Uterus (tissue), 2 donors: ENCODE measurements at regions not wholly inside any gene's neighbourhood (a gene's known extent, or its start where the extent isn't known, plus 50 kb on each side); places are given as distances from the start of the nearest gene placed in this dataset.

Source experiments
- CTCF ChIP-seq, 4 experiments: fragments of 200-600 bp in 2 of 4; fragments of 450-650 bp in 2 of 4; sonication (generic) in 2 of 4; IDR thresholded peaks; one replicate each; pipeline ENCODE4 v1.5.1; 2016 to 2019; ENCODE audit warnings: antibody characterized with exemption in 4 of 4, mild to moderate bottlenecking in 2 of 4, moderate library complexity in 1 of 4
- POLR2A ChIP-seq, 2 donors: fragments of 450-650 bp; IDR thresholded peaks; one replicate each; pipeline ENCODE4 v1.6.1; 2016; ENCODE audit warnings: antibody characterized with exemption in 2 of 2, mild to moderate bottlenecking in 1 of 2, moderate library complexity in 1 of 2

GRCh38 chr4:20302336-20302735, 50.6 kb downstream of the SLIT2 start:
- TF ChIP-seq CTCF (IDR thresholded peaks at IDR 0.05) (no peak), POLR2A (IDR thresholded peaks at IDR 0.05) (no peak)
